Progenitor cell of endocrine pancreas (in vitro differentiated cells): ENCODE measurements at regions not wholly inside any gene's neighbourhood (a gene's known extent, or its start where the extent isn't known, plus 50 kb on each side); places are given as distances from the start of the nearest gene placed in this dataset.

ENCODE experiments used
- DNase-seq: peaks from one replicate; pipeline ENCODE4 v3.0.0; 2021; ENCODE audit warnings: low spot score; ENCODE audit not compliant: unreplicated experiment
- H3K27ac Mint-ChIP-seq: 2 replicates; pipeline ENCODE4 v1.8.0; 2021; ENCODE audit warnings: mild to moderate bottlenecking, moderate library complexity, mixed read lengths
- H3K27me3 Mint-ChIP-seq: 2 replicates; pipeline ENCODE4 v1.8.0; 2021; ENCODE audit warnings: mixed read lengths
- H3K36me3 Mint-ChIP-seq: 2 replicates; pipeline ENCODE4 v1.8.0; 2022; ENCODE audit warnings: mixed read lengths; ENCODE audit not compliant: insufficient read depth
- H3K4me1 Mint-ChIP-seq: 2 replicates; pipeline ENCODE4 v1.8.0; 2021; ENCODE audit warnings: low read depth, mixed read lengths
- H3K4me3 Mint-ChIP-seq: 2 replicates; pipeline ENCODE4 v1.8.0; 2021; ENCODE audit warnings: low read depth, mild to moderate bottlenecking, moderate library complexity, mixed read lengths
- H3K9me3 Mint-ChIP-seq: 2 replicates; pipeline ENCODE4 v1.8.0; 2021; ENCODE audit warnings: low read depth, mixed read lengths
- TF ChIP-seq, protein P1 (sequence below): fragments of 200-600 bp; sonication (generic); IDR thresholded peaks from one replicate; pipeline ENCODE4 v1.5.0; 2021; ENCODE audit warnings: antibody characterized with exemption, mild to moderate bottlenecking; ENCODE audit not compliant: unreplicated experiment

- Mint-ChIP-seq H3K36me3 (no peaks in the 10 kb centered on the region), H3K27ac (no peak overlapping the region), H3K9me3 (no peaks in the 10 kb centered on the region)
Observed at GRCh38 chr6:104595311-104595820, 264.4 kb downstream of the HACE1 start.

DNA sequence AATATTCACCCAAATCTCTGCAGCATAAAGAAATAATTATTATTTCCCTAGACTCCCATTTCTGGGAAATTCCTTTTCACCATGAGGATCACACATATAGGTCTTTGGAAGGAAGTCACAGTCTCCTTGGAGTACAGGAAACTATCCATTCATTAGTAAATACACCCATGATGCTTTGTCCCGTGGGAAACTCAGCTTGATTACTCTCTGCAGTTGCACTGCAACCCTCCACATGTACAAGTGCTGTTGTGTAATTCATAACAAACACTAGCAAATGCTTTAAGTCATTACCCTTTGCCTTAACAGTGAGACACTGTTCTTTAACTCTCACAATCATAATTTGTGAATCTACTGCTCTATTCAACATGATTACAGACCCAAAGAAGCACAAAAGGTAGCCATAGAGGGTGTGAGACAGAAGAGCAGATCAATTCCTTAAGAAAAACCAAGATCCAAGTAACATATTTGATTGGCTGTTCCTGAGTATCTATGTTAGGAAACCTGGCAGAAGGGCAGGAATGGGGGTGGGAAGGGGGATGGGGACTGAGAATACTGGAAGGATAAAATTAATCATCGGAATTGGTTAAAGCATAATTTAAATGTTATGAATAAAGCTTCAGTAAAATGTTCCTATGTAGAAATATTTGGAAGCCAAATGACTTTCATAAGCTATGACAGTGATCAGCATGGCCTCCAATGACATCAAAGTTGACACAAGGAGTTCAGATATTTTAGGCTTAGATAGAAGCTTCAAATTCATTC lies 268.0 kb downstream of the HACE1 start:
- Mint-ChIP-seq H3K4me3 (no peak overlapping the region), H3K27ac (no peak overlapping the region)

More at GRCh38 chr6:104595311-104595820, 264.4 kb downstream of the HACE1 start:
- H3K27me3 Mint-ChIP-seq = peaks cover 5% of the 10 kb centered on the region
- TF ChIP-seq, protein P1, sequence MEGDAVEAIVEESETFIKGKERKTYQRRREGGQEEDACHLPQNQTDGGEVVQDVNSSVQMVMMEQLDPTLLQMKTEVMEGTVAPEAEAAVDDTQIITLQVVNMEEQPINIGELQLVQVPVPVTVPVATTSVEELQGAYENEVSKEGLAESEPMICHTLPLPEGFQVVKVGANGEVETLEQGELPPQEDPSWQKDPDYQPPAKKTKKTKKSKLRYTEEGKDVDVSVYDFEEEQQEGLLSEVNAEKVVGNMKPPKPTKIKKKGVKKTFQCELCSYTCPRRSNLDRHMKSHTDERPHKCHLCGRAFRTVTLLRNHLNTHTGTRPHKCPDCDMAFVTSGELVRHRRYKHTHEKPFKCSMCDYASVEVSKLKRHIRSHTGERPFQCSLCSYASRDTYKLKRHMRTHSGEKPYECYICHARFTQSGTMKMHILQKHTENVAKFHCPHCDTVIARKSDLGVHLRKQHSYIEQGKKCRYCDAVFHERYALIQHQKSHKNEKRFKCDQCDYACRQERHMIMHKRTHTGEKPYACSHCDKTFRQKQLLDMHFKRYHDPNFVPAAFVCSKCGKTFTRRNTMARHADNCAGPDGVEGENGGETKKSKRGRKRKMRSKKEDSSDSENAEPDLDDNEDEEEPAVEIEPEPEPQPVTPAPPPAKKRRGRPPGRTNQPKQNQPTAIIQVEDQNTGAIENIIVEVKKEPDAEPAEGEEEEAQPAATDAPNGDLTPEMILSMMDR = no peak
- no peak for DNase-seq
- H3K4me1 Mint-ChIP-seq = peaks cover 9% of the 10 kb centered on the region
- H3K4me3 Mint-ChIP-seq = no peak overlapping the region

DNA sequence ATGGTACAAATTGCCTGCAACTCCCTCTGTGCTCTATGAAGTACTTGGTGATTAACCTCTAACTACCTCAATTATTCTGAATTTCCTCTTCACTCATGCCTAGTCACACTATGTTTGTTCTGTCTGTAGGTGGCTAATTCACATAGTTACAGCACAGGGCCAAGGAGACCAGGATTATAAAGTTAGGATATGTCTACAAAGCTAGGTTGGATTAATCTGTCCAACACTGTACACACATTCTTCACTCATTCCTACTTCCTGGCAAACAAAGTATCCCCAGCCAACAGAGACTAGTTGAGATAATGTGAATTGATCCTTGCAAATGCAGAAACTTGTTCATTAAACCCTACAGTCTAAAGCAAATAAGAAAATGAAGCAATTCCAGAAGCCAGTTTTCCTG lies 269.8 kb downstream of the HACE1 start:
- TF ChIP-seq, protein P1 = no peak
- Mint-ChIP-seq H3K4me1 (peaks cover 7% of the 10 kb centered on the region), H3K9me3 (no peaks in the 10 kb centered on the region), H3K36me3 (no peaks in the 10 kb centered on the region), H3K27ac (peak overlapping the region; percentile 14), H3K4me3 (no peak overlapping the region), H3K27me3 (no peaks in the 10 kb centered on the region)
- DNase-seq = no peak

More for the DNA sequence above, 268.0 kb downstream of the HACE1 start:
- DNase-seq = no peak
- Mint-ChIP-seq H3K4me1 (peaks cover 7% of the 10 kb centered on the region), H3K27me3 (peaks cover 5% of the 10 kb centered on the region), H3K36me3 (no peaks in the 10 kb centered on the region), H3K9me3 (no peaks in the 10 kb centered on the region)
- TF ChIP-seq, protein P1 = no peak

GRCh38 chr6:104585646-104586045 lies 274.1 kb downstream of the HACE1 start:
- H3K36me3 Mint-ChIP-seq = no peaks in the 10 kb centered on the region
- H3K27ac Mint-ChIP-seq = no peak overlapping the region
- TF ChIP-seq, protein P1 = no peak
- H3K9me3 Mint-ChIP-seq = peaks cover 6% of the 10 kb centered on the region
- H3K4me1 Mint-ChIP-seq = peaks cover 5% of the 10 kb centered on the region
- H3K27me3 Mint-ChIP-seq = no peaks in the 10 kb centered on the region
- H3K4me3 Mint-ChIP-seq = no peak overlapping the region
- no peak for DNase-seq

DNA sequence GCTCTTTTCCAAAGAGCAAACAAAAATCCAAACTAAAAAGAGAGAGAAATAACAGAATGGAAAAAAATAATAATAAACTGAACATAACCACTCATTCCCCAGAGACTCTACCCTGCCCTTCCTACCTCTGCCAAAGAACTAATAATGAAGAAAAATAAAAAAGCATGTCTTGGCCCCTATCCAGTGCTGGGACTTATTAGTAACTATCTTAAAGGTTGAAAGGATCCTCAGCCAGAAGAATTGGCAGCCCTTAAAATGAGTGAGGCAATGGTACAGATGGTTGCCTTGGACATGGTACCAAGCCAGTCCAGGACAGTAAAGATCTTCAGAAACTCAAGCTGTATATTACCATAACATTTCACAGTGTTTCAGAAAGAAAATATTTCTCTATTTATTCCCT lies 279.3 kb downstream of the HACE1 start:
- DNase-seq = no peak
- Mint-ChIP-seq H3K4me3 (no peak overlapping the region), H3K36me3 (no peaks in the 10 kb centered on the region), H3K9me3 (peaks cover 6% of the 10 kb centered on the region), H3K4me1 (no peaks in the 10 kb centered on the region), H3K27ac (no peak overlapping the region), H3K27me3 (no peaks in the 10 kb centered on the region)
- TF ChIP-seq, protein P1 = no peak
